Activated CD8-positive, alpha-beta memory T cell treated with anti-CD3 and anti-CD28 coated beads, Interleukin-2, amount 50 U/mL, for 48 hours (primary cell): ENCODE measurements at regions not wholly inside any gene's neighbourhood (a gene's known extent, or its start where the extent isn't known, plus 50 kb on each side); places are given as distances from the start of the nearest gene placed in this dataset.
"Not testable (repeated sequence)": the region's sequence is repeated elsewhere in the genome, so short reads cannot be mapped to it uniquely, and the experiment has no call there.

Source experiments
- DNase-seq: peaks from one replicate; pipeline ENCODE4 v3.0.0-alpha.2; 2020

DNA sequence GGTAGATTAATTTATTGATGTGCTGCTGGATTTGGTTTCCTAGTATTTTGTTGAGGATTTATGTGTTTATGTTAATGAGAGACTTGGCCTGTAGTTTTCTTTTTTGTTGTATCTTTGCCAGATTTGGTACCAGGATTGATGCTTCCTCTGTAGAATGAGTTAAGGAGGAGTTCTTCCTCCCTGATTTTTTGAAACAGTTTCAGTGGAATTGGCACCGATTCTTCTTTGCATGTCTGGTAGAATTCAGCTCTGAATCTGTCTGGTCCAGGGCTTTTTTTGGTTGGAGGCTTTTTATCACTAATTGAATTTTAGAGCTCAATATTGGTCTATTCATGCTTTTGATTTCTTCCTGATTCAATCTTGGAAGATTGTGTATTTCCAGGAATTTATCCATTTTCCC is 174.0 kb upstream of the NDST4 start:
- DNase-seq, result no peak

DNA sequence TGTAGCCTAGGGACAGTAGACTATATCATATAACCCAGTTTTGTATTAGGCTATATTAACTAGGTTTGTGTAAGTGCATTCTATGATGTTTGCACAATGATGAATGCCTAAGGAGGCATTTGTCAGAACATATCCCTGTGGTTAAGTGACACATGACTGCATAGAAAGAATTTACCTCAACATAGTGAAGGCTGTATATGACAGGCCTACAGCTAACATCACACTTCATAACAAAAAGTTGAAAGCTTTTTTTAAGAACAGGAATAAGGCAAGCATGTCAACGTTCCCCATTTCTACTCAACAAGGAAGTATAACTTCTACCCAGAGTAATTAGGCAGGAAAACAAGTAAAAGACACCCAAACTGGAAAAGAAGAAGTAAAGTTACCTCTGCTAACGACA is 165.9 kb upstream of the NDST4 start:
- no peak for DNase-seq

DNA sequence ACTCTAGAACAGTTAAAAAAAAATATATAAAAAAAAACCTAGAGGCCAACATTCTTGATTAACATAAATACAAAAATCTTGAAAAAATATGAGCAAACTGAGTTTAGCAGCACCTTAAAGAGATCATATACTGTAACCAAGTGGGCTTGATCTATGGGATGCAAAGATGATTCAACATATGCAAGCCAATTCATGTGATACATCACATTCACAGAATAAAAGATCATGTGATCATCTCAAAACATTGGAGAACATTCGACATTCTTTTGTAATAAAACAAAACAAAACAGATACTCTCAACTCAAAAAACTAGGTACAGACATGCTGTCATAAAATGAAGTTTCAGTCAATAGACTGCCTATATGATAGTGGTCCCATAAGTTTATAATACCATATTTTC is 165.4 kb upstream of the NDST4 start:
- no peak for DNase-seq

DNA sequence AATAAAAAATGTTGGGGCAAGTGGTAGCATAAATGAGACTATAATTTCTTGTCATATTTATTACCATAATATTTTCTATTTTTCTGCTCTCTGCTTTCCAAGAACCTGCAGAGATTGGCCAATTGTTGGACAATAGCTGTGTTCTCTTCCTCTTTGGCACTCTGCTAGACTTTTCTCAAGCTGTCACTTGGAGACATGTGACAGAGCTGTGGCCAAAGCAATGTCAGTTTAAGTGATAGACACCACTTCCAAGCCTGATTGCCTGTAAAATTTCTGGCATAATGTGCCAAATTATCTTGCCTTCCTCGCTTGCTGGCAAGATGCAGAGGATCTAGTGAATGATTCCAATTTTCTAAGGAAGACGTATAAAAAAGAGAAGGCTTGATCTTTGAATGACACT is 162.2 kb upstream of the NDST4 start:
- DNase-seq, result no peak

DNA sequence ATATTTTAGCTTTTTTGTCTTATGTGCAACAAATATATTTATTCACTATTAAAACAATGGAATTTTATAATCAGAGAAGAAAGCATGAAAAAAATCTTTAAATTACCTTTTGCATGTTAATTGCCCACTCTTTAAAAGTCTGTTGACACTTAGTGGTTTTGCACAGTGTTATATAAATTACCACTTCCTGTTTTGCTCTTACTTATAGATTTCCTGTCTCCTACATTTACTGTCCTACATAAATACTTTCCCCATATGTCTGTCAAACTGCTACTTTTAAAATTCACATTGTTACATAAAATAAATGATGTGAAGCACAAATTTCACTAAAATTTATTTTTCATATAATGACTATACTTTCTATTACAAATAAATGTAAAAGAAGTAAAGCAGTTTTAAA is 161.1 kb upstream of the NDST4 start:
- no peak for DNase-seq

DNA sequence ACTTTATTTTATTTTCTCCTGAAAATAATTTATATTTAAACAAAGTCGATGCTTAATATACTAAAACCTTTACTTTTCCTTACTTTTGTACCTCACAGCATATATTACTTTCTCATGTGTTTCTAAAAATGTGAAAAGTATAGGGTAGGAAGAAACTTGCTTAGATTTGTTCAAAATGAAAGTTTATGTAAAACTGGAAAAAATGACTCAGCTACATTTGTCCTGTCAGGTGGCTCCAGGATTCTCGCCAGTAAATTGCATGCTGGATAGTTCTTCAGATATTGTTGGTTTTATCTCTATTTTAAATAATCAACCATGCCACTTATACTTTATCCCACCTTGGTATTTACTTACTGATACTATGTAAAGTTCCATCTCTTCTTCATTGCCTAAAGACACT is 159.2 kb upstream of the NDST4 start:
- DNase-seq, result no peak

DNA sequence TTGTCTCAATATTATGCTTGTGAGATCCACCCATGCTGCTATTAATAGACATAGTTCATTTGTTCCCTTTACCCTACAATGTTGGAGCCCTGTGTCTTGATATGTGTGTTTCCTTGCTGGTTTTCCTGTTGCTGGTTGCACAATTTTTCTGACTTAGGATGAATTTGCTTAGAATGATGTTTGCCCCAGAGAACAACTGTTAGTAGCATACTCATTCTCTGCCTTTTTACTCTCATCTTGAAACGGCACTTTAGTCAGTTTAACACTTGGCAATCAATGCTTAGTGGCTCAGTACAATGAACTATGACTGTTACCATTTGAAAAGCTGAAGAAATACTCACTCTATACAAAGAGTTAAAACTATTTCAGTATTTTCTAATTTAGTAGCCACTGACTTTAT is 158.8 kb upstream of the NDST4 start:
- no peak for DNase-seq

DNA sequence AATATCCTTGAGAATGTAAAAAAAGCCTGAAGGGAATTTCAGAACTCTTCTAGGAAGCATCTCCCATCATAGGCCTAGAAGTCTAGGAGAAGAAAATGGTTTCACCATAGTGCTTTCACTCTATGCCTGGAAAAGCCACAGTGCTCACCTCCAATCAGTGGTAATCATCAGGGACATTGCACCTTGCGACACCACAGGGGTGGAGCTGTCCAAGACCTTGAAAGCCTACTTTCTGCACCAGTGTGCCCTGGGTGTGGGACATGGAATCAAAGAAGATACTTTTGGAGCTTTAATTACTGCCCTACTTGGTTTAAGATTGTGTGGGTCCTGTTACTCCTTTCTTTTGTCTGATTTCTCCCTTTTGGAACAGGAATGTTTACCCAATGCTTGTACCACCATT is 146.8 kb upstream of the NDST4 start:
- DNase-seq, result no peak

DNA sequence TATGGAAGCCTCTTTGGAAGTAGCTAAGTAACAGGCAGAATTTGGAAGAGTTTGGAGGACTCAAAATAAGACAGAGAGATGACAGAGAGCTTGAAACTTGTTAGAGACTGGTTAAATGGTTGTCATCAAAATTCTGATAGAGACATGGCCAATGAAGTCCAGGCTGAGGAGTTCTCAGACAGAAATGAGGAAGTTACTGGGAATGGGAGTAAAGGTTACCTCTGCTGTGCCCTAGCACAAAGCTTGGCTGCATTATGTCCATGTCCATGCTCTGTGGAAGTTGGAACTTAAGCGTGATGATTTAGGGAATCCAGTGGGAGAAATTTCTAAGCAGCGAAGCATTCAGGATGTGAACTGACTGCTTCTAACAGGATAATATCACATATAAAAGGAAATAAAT is 146.2 kb upstream of the NDST4 start:
- DNase-seq, result no peak

DNA sequence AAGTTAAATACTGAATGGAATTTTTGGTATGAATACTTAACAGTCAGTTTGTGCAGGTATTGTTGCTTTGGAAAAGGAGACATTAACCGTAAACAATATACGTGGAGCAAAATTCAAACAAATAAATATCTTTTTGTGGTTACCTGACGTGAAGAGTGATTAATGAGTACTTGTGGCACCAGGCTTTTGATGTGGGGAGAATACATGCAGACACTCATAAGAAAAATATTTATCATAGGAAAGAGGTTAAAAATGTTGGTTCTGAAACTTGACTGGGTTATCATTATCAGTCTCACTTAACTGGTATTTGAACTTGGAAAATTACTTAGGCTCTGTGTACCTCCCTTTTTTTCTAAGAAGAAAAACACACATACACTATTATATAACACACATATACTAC is 136.4 kb upstream of the NDST4 start:
- no peak for DNase-seq

DNA sequence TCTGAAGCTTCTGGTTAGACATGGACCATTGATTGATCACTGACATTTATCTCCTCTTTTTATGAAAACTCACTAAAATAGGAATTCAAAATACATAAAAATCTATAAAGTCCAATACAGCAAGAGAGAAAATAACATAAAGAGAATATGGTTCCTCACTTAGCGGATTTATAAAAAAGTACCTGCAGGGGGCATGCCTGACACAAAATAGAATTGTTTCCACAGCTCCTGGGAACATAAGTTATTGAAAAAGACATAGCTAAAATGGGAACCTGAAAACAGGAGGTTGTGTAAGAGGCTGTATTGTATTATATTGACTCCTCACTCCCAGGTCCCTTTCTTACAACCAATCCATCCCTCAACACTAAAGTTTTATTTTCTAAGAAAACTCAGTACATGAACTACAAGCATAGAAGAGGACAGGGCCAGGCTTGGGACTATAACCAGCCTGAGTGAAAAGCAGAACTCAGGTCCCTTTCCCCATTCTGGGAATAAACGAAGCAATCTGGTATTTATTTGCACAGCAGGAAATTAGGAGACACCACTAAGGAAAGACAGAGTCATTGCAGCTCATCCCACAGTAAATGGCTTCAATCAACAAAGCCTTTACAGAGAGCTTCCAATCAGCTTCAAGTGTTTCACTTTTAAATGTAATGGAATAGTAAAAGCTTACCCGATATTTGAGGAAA is 121.1 kb upstream of the NDST4 start:
- DNase-seq, result no peak

DNA sequence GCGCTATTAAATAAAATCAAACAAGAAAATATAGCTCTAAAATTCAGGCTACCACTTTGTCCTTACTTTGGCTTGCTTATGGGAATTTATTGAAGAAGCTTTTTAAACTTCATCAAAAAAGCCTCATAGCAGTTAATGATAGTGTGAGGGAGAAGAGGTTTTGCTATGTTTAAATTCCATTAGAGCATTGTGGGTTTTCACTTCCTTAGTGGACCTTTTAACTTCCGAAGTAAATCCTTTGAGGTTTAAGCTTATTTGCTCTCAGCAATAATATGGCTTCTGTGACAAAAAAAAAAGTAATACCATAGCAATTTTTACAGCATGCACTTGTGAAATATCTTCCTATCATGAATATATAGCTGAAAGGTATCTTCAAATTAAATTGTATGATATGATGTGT is 120.2 kb upstream of the NDST4 start:
- no peak for DNase-seq

DNA sequence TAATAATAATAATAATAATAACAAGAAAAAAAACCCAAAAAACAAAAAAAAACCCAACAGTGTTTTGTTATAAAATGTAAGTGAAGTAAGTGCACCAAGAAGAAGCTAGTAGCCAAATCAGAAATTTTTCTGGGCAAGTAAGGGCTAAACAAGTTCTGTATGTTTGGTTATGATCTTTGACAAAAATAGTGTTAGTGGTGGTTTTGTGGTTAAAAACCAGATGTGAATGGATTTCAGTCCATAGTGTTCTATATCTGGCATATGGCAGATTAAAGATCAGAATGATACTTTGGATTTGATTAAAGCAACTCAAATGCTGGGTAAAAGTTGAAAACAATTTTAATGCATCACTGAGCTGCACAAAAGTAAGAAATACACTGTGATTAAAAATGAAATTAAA is 116.5 kb upstream of the NDST4 start:
- DNase-seq, result no peak

DNA sequence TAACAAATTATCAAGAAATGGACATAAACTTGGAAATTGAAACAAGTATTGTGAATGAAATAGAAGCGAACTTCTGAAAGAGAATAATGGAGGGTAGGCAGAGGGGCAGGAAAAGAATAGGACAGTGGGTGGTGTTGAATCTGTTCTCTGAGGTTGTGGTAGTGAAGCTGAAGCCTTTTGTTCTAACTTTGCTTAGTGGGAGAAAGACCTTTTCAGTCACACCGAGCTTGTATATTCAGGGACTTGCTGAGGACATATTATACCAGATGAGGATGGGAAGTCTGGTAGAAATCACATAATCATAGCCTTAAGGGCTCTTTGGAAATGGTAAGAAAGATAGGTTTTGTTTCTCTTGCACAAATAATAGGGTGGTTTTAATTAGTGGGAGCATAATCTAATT is 115.4 kb upstream of the NDST4 start:
- DNase-seq, result no peak

DNA sequence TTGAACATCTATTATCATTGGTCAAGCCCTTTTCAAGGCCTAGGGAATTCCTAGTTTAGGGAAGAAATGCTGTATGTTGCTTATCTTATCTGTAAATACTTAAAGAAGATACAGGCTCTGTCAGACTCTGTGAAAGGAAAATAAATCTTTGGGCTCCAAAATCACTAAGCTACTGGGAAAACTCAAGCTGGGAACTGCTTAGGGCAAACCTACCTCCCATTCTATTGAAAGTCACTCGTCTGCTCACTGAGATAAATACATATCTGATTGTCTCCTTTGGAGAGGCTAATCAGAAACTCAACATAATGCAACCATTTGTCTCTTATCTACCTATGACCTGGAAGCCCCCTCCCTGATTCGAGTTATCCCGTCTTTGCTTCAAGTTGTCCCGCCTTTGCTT is 108.6 kb upstream of the NDST4 start:
- DNase-seq, result no peak

DNA sequence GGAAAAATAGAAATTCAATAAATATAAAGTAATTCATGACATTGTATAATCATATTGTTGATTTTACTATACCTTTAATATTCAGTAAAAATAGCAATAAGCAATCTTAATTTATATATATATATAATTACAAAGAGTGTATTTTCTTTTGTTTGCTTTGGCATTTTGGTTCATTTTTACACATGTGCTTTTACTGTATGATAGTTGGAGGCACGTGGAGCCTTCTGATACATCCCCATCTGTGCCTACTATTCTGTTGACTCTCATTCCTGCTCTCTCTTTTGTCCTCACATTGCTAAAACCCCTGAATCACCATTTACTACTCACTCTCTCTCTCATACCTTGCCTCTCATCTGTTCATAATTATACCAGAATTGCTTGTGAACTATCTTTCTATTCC is 106.4 kb upstream of the NDST4 start:
- DNase-seq, result no peak

DNA sequence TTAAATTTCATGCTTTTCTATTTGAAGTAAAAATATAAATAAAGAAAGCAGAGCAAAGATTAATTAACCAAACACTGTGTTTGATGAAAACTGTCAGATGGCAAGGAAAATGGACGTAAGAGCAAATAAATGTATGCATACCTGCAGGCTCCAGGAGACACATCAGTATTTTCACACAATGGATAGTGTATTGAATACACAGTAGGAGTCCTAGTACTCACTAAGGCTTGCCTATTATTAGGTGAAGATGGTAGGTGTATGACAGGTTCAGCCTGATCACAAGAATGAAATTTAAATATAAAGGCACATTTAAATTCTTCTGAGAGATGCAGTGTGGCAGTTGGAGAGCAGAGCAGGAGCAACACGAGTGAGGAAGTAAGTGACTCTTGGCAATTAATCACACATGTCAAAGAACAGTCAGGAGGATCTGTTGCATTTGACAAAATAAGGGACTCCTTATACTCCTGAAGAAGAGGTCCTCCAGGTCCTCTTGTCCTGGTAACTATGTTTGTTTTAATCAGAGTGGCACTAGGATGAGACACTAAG is 106.0 kb upstream of the NDST4 start:
- DNase-seq, result no peak

DNA sequence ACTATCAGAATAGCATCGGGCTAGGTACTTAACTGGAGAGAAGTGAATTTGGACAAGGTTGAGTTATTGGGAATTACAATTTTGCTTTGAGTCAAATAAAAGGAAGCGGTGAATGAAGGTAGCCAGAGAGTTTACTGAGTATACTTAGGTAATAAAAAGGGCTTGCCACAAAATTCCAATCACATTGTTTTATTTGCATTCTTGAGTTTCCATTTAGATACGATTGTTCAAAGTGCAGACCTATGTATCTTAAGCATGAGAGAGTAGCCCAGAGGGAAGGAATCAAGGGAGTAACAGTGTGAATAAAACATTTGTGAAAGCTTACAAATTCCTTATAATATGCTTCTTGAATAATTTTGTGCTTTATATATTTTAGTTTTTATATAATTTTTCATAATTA is 102.5 kb upstream of the NDST4 start:
- no peak for DNase-seq

DNA sequence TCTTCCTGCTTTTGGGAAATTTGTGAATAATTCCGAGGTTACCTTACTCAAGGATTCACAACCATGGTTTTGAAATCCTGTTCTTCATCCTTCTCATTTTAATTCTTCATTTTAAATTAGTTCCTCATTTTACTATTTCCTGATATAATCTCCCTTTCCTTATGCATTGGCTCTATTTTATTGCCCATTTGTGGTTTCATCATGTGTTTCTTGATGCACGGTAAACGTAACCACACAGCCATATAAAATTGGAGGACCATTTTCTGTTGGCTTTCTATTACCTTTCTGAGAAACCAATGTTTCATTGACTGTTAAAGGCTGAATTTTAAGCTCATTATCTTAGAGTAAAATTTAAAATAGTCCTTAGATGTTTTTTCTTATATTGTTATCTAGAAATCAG is 100.3 kb upstream of the NDST4 start:
- no peak for DNase-seq

DNA sequence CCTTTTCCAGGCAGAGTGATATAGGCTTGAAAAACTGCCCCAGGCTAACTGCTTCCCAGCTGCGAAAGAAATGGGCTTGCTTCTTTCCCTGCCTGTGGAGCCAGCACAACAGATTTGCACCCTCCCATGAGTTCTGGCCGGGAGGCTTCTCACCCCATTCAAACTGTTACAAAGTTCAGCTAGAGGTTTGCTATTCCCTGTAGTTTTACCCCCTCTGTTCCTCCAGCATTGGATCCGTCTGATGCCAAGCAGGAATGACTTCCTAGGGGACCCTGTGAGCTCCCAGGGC is 87.6 kb upstream of the NDST4 start:
- DNase-seq, result no peak

DNA sequence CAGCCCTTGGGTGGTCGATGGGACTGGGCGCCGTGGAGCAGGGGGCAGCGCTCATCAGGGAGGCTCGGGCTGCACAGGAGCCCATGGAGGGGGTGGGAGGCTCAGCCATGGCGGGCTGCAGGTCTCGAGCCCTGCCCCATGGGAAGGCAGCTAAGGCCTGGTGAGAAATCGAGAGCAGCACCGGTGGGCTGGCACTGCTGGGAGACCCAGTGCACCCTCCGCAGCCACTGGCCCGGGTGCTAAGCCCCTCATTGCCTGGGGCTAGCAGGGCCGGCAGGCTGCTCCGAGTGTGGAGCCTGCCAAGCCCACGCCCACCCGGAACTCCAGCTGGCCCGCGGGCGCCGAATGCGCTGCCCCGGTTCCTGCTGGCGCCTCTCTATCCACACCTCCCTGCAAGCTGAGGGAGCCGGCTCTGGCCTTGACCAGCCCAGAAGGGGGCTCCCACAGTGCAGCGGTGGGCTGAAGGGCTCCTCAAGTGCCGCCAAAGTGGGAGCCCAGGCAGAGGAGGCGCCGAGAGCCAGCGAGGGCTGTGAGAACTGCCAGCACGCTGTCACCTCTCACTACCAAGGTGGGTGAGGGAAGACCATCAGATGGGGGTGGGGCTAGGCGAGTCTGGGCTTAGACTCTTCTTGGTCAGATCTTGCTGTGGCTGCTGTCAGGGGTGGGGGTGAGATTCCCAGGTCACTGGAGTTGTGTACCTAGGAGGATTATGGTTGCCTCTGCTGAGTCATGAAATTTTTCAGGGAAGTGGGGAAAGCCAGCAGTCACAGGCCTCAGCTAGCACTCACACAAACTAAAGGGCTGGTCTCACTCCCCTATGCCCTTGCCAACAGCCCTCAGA is 87.0 kb upstream of the NDST4 start:
- not testable (repeated sequence) for DNase-seq

DNA sequence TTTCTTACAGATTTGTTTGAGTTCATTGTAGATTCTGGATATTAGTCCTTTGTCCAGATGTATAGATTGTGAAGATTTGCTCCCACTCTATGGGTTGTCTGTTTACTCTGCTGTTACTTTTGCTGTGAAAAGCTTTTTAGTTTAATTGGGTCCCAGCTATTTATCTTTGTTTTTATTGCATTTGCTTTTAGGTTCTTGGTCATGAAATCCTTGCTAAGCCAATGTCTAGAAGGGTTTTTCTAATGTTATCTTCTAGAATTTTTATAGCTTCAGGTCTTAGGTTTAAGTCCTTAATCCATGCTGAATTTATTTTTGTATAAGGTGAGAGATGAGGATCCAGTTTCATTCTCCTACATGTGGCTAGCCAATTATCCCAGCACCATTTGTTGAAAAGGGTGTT is 81.2 kb upstream of the NDST4 start:
- DNase-seq, result not testable (repeated sequence)

DNA sequence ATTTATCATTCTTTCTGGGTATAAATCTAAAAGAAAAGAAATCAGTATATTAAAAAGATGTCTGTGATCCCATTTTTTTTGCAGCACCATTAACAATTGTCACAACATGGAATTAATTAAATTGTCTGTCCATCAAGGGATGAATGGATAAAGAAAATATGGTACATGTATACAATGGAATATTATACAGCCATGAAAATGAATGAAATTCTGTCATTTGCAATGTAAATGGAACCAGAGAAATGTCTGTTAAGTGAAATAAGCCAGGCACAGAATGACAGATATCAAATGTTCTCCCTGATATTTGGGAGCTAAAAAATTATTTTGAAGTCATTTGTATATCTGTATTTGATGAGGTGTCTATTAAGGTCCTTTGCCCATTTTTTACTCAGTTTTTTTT is 77.1 kb upstream of the NDST4 start:
- no peak for DNase-seq

DNA sequence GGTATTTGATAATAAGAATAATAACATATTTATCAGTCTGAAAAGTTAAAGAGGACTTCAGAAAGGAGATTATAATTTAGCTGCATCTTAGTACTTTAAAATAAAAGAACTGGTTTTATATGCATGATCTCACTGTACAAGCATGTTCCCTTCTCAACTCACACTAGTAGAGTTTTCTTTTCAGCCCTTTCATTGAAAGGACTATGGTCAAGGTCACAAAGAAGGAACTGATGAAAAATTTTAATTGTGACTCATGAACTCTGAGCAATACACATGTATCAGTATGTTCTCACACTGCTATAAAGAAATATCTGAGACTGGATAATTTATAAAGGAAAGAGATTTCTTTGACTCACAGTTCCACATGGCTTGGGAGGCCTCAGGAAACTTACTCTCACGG is 73.7 kb upstream of the NDST4 start:
- no peak for DNase-seq
